MM.1S (cell line): ENCODE measurements at regions not wholly inside any gene's neighbourhood (a gene's known extent, or its start where the extent isn't known, plus 50 kb on each side); places are given as distances from the start of the nearest gene placed in this dataset.

ENCODE experiments used
- CTCF ChIP-seq: fragments of 300-600 bp; sonication (generic); IDR thresholded peaks from 2 replicates; pipeline ENCODE4 v1.5.1; 2016; ENCODE audit warnings: antibody characterized with exemption, low read length, mixed read lengths
- EZH2 ChIP-seq: fragments of 300-600 bp; sonication (generic); optimal IDR thresholded peaks from 2 replicates; pipeline ENCODE3; 2017; ENCODE audit warnings: low read depth, mild to moderate bottlenecking, antibody characterized with exemption, low read length, mixed read lengths
- EZH2phosphoT487 ChIP-seq: fragments of 300-600 bp; sonication (generic); IDR thresholded peaks from 2 replicates; pipeline ENCODE4 v1.6.1; 2018; ENCODE audit warnings: antibody characterized with exemption, low read length

- no peak for TF ChIP-seq CTCF
- TF ChIP-seq EZH2: no peak
- no peak for TF ChIP-seq EZH2phosphoT487
Observed at GRCh38 chr4:167419468-167420140, 185.3 kb upstream of the SPOCK3 start.
